ENCODE measurements at regions not wholly inside any gene's neighbourhood (a gene's known extent, or its start where the extent isn't known, plus 50 kb on each side); places are given as distances from the start of the nearest gene placed in this dataset.
A peak's percentile ranks its signal among the peaks of the same experiment; 100 is the strongest.

DNA sequence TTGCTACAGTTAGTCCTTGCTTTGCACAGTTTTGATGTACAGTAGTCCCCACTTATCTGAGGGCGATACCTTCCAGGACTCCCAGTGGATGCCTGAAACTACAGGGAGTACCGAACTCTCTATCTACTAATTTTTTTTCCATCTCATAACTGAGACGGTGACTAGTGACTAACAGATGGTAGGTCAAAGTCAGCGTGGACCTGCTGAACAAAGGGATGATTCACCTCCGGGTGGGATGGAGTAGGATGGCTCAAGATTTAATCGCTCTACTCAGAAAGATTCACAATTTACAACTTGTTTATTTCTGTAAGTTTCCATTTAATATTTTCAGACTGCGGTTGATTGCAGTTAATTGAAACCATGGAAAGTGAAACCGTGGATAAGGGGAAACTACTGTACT is 655.8 kb downstream of the ZNF674 start:
- Histone ChIP-seq H3K36me3 (ENCODE audit: control insufficient read depth in 2 of 2, insufficient read depth in 2 of 2, low read length in 1 of 2) (no peaks in the 10 kb centered on the region), H3K27me3 (ENCODE audit: control insufficient read depth in 2 of 2, insufficient read depth in 1 of 2, low read length in 1 of 2) (no peaks in the 10 kb centered on the region), H3K4me1 (ENCODE audit: control insufficient read depth in 2 of 2, insufficient read depth in 2 of 2, low read length in 2 of 2) (no peaks in the 10 kb centered on the region), H3K9me3 (ENCODE audit: control insufficient read depth in 2 of 2, insufficient read depth in 1 of 2, low read length in 1 of 2) (no peaks in the 10 kb centered on the region), H3K4me3 (ENCODE audit: low read length in 2 of 2) (no peak overlapping the region), H3K27ac (ENCODE audit: low read depth in 1 of 2, low read length in 1 of 2) (no peak overlapping the region)
- no peak for DNase-seq (ENCODE audit: low read depth in 6 of 9, low spot score in 9 of 9)
- 97% methylated on average over 8 of the region's 8 CpGs for WGBS

DNA sequence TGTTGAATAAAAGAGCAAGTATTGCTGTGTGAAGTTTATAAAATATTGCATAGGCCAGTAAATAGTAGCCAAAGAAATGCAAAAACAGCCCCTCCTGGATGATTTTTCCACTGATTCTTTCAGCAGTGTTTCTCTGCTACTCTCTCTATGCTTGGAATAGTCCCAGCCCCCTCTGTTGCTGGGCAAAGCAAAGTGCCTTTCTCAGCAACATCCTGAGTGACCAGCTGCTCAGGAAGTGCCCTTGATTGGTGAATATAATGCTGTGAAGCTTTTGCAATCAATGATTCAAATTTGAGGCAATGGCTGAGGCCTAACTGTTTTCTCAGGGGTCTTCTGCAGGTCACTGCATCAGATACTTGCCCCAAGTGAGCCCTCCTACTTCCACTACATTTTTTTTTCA is 656.7 kb downstream of the ZNF674 start:
- no peak overlapping the region for H3K27ac ChIP-seq (ENCODE audit: low read depth in 1 of 2, low read length in 1 of 2)
- H3K4me3 ChIP-seq (ENCODE audit: low read length in 2 of 2): no peak overlapping the region
- no peaks in the 10 kb centered on the region for H3K4me1 ChIP-seq (ENCODE audit: control insufficient read depth in 2 of 2, insufficient read depth in 2 of 2, low read length in 2 of 2)
- no peaks in the 10 kb centered on the region for H3K27me3 ChIP-seq (ENCODE audit: control insufficient read depth in 2 of 2, insufficient read depth in 1 of 2, low read length in 1 of 2)
- no peaks in the 10 kb centered on the region for H3K9me3 ChIP-seq (ENCODE audit: control insufficient read depth in 2 of 2, insufficient read depth in 1 of 2, low read length in 1 of 2)
- no peaks in the 10 kb centered on the region for H3K36me3 ChIP-seq (ENCODE audit: control insufficient read depth in 2 of 2, insufficient read depth in 2 of 2, low read length in 1 of 2)
- DNase-seq (ENCODE audit: low read depth in 6 of 9, low spot score in 9 of 9): no peak

DNA sequence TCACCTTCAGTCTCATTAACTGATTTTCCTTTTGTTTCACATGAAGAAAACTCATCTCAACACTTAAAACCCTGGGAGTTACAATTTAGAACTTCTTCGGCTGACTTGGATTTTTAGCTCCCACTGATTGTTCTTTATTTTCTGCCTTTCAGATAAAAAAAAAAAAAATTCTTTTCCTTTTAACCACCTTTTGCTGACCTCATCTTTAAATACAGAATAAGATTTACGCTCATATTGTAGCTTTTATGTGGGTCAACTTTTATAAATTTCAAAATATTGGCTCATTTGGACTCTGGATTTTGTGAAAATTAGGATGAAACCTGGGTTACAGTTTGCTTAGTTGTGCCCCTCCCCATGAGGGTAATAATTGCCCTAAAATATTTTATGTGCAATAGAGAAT is 659.3 kb downstream of the ZNF674 start:
- Histone ChIP-seq H3K9me3 (ENCODE audit: control insufficient read depth in 2 of 2, insufficient read depth in 1 of 2, low read length in 1 of 2) (no peaks in the 10 kb centered on the region), H3K36me3 (ENCODE audit: control insufficient read depth in 2 of 2, insufficient read depth in 2 of 2, low read length in 1 of 2) (no peaks in the 10 kb centered on the region), H3K4me3 (ENCODE audit: low read length in 2 of 2) (no peak overlapping the region), H3K27ac (ENCODE audit: low read depth in 1 of 2, low read length in 1 of 2) (no peak overlapping the region), H3K4me1 (ENCODE audit: control insufficient read depth in 2 of 2, insufficient read depth in 2 of 2, low read length in 2 of 2) (no peaks in the 10 kb centered on the region), H3K27me3 (ENCODE audit: control insufficient read depth in 2 of 2, insufficient read depth in 1 of 2, low read length in 1 of 2) (no peaks in the 10 kb centered on the region)
- WGBS: 98% methylated on average over 2 of the region's 2 CpGs
- no peak for DNase-seq (ENCODE audit: low read depth in 6 of 9, low spot score in 9 of 9)

DNA sequence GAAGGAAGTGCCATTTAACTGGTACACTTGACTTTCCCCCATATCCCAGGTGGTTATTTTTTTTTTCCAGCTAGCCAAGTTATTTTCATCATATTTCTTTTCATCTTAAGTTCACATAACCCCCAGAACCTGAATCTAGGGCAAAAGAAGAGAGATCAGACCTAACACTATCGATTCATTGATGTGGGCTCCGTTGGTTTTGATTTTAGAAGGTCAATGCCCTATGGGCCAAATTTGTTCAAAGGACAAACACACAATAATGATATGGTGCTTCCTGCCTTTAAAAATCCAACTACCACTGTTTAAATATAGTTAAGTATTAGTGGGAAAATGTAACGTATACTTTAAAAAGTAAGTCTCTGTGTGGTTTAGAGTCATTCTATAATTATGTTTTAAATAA is 665.7 kb downstream of the ZNF674 start:
- Histone ChIP-seq H3K4me3 (ENCODE audit: low read length in 2 of 2) (no peak overlapping the region), H3K27me3 (ENCODE audit: control insufficient read depth in 2 of 2, insufficient read depth in 1 of 2, low read length in 1 of 2) (no peaks in the 10 kb centered on the region), H3K9me3 (ENCODE audit: control insufficient read depth in 2 of 2, insufficient read depth in 1 of 2, low read length in 1 of 2) (no peaks in the 10 kb centered on the region), H3K27ac (ENCODE audit: low read depth in 1 of 2, low read length in 1 of 2) (no peak overlapping the region), H3K36me3 (ENCODE audit: control insufficient read depth in 2 of 2, insufficient read depth in 2 of 2, low read length in 1 of 2) (no peaks in the 10 kb centered on the region), H3K4me1 (ENCODE audit: control insufficient read depth in 2 of 2, insufficient read depth in 2 of 2, low read length in 2 of 2) (peaks cover 0 to 3% of the 10 kb centered on the region in 2 donors)
- DNase-seq (ENCODE audit: low read depth in 6 of 9, low spot score in 9 of 9): no peak
- over 99% methylated on average over 3 of the region's 3 CpGs for WGBS

DNA sequence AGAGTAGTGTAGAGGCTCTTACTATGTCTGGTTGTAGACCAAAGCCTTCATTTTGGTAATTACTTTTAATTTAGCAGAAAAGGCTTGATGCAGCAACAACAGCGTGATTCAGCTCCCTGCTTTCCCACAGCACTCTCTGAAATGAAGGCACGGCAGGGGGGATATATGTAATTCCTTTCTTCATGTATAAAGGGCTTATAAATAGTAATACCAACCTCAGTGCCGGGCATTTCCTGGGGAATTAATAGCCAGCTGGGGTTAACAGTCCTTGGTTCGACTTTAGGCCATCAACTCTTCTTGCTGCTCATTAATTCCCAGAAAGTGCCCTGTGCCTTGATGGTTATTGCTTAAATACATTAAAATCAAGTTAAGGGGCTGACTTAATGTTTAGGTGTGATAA is 669.0 kb downstream of the ZNF674 start:
- no peak for DNase-seq (ENCODE audit: low read depth in 6 of 9, low spot score in 9 of 9)
- Histone ChIP-seq H3K36me3 (ENCODE audit: control insufficient read depth in 2 of 2, insufficient read depth in 2 of 2, low read length in 1 of 2) (no peaks in the 10 kb centered on the region), H3K4me3 (ENCODE audit: low read length in 2 of 2) (no peak overlapping the region), H3K27me3 (ENCODE audit: control insufficient read depth in 2 of 2, insufficient read depth in 1 of 2, low read length in 1 of 2) (no peaks in the 10 kb centered on the region), H3K4me1 (ENCODE audit: control insufficient read depth in 2 of 2, insufficient read depth in 2 of 2, low read length in 2 of 2) (peaks cover 0 to 3% of the 10 kb centered on the region in 2 donors), H3K27ac (ENCODE audit: low read depth in 1 of 2, low read length in 1 of 2) (no peak overlapping the region), H3K9me3 (ENCODE audit: control insufficient read depth in 2 of 2, insufficient read depth in 1 of 2, low read length in 1 of 2) (no peaks in the 10 kb centered on the region)
- over 99% methylated on average over 4 of the region's 4 CpGs for WGBS

DNA sequence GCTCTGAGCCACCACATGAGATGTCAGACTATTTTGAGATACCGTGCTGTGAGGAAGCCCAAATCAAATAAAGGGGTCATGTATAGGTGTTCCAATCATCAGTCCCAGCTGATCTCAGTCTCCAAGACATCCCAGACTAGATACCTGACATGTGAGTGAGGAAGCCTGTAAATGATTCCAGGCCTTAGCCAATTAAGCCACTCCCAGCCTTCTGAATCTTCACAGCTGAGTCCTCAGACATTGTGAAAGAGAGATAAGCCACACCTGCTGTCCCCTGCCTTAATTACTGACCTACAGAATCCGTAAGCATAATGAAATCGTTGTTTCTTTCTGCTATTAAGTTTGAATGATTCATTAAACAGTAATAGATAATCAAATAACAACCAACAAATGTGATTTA is 671.4 kb downstream of the ZNF674 start:
- 95% methylated on average over 3 of the region's 3 CpGs for WGBS
- Histone ChIP-seq H3K27me3 (ENCODE audit: control insufficient read depth in 2 of 2, insufficient read depth in 1 of 2, low read length in 1 of 2) (no peaks in the 10 kb centered on the region), H3K9me3 (ENCODE audit: control insufficient read depth in 2 of 2, insufficient read depth in 1 of 2, low read length in 1 of 2) (no peaks in the 10 kb centered on the region), H3K4me3 (ENCODE audit: low read length in 2 of 2) (no peak overlapping the region), H3K36me3 (ENCODE audit: control insufficient read depth in 2 of 2, insufficient read depth in 2 of 2, low read length in 1 of 2) (no peaks in the 10 kb centered on the region), H3K4me1 (ENCODE audit: control insufficient read depth in 2 of 2, insufficient read depth in 2 of 2, low read length in 2 of 2) (no peaks in the 10 kb centered on the region), H3K27ac (ENCODE audit: low read depth in 1 of 2, low read length in 1 of 2) (no peak overlapping the region)
- DNase-seq (ENCODE audit: low read depth in 6 of 9, low spot score in 9 of 9): no peak

DNA sequence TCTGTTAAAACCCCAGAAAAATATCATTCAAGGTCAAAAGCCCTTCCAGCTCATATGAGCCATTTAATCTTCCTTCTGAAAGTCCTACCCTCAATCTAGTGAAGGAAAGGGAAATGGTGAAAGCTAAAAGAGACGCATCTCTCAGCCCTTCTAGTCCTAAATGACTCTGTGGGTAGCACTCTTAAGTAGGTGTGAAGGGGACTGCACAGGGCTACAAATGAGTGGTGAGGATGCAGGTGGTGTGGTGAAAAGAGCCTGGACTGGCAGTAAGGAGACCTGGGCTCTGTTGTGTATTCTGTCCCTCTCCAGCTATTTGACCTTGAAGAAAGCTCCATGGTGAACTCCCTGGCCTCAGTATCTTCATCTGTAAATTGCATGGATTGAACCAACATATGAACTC is 671.8 kb upstream of the DIPK2B start:
- Histone ChIP-seq H3K4me1 (ENCODE audit: control insufficient read depth in 2 of 2, insufficient read depth in 2 of 2, low read length in 2 of 2) (no peaks in the 10 kb centered on the region), H3K27me3 (ENCODE audit: control insufficient read depth in 2 of 2, insufficient read depth in 1 of 2, low read length in 1 of 2) (no peaks in the 10 kb centered on the region), H3K4me3 (ENCODE audit: low read length in 2 of 2) (no peak overlapping the region), H3K27ac (ENCODE audit: low read depth in 1 of 2, low read length in 1 of 2) (no peak overlapping the region), H3K9me3 (ENCODE audit: control insufficient read depth in 2 of 2, insufficient read depth in 1 of 2, low read length in 1 of 2) (no peaks in the 10 kb centered on the region), H3K36me3 (ENCODE audit: control insufficient read depth in 2 of 2, insufficient read depth in 2 of 2, low read length in 1 of 2) (no peaks in the 10 kb centered on the region)
- DNase-seq (ENCODE audit: low read depth in 6 of 9, low spot score in 9 of 9): no peak
- 83% methylated on average over 1 of the region's 1 CpG for WGBS

DNA sequence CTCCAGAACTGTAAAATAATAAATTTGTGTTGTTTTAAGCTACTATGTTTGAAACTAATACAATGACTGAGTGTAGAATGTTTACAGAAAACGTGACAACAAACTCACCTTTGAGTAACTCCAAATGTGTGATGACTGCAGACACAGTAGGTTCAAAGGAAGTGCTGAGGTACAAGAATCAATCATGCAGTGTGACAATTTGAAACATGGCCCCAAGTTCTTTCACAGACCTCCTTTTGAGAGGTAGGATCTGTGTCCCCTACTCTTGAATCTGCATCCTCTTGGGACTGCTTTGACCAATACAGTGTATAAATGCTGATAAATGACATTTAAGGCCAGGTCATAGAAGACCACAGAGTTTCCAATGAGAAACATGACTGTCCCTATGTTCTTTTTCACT is 667.7 kb upstream of the DIPK2B start:
- WGBS: 84% methylated on average over 1 of the region's 1 CpG
- Histone ChIP-seq H3K4me1 (ENCODE audit: control insufficient read depth in 2 of 2, insufficient read depth in 2 of 2, low read length in 2 of 2) (no peaks in the 10 kb centered on the region), H3K27ac (ENCODE audit: low read depth in 1 of 2, low read length in 1 of 2) (no peak overlapping the region), H3K36me3 (ENCODE audit: control insufficient read depth in 2 of 2, insufficient read depth in 2 of 2, low read length in 1 of 2) (no peaks in the 10 kb centered on the region), H3K9me3 (ENCODE audit: control insufficient read depth in 2 of 2, insufficient read depth in 1 of 2, low read length in 1 of 2) (no peaks in the 10 kb centered on the region), H3K4me3 (ENCODE audit: low read length in 2 of 2) (no peak overlapping the region), H3K27me3 (ENCODE audit: control insufficient read depth in 2 of 2, insufficient read depth in 1 of 2, low read length in 1 of 2) (no peaks in the 10 kb centered on the region)
- no peak for DNase-seq (ENCODE audit: low read depth in 6 of 9, low spot score in 9 of 9)

DNA sequence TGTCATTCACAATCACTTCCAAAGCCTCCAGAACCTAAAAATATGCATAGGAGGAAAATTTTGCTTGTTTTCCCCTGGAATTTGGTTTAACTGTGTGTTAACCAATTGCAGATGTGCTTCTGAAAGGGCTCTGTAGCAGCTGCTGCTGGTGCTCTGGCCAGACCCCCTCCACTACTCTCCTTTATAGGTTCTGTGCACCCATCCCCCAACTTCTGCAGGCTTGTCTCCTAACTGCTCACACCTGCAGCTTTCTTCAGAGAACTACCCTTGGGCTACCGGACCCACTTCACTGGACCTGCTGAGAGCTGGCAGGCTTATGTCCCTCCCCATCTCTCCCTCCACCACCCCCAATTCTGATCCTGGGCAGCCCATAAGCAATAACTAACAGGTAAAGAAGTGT is 662.1 kb upstream of the DIPK2B start:
- Histone ChIP-seq H3K36me3 (ENCODE audit: control insufficient read depth in 2 of 2, insufficient read depth in 2 of 2, low read length in 1 of 2) (no peaks in the 10 kb centered on the region), H3K27ac (ENCODE audit: low read depth in 1 of 2, low read length in 1 of 2) (no peak overlapping the region), H3K4me3 (ENCODE audit: low read length in 2 of 2) (no peak overlapping the region), H3K9me3 (ENCODE audit: control insufficient read depth in 2 of 2, insufficient read depth in 1 of 2, low read length in 1 of 2) (no peaks in the 10 kb centered on the region), H3K27me3 (ENCODE audit: control insufficient read depth in 2 of 2, insufficient read depth in 1 of 2, low read length in 1 of 2) (no peaks in the 10 kb centered on the region), H3K4me1 (ENCODE audit: control insufficient read depth in 2 of 2, insufficient read depth in 2 of 2, low read length in 2 of 2) (peaks cover 0 to 4% of the 10 kb centered on the region in 2 donors)
- peak in 1 of 9 donors; percentile 21 for DNase-seq (ENCODE audit: low read depth in 6 of 9, low spot score in 9 of 9)
- WGBS: 7% methylated on average over 1 of the region's 1 CpG

DNA sequence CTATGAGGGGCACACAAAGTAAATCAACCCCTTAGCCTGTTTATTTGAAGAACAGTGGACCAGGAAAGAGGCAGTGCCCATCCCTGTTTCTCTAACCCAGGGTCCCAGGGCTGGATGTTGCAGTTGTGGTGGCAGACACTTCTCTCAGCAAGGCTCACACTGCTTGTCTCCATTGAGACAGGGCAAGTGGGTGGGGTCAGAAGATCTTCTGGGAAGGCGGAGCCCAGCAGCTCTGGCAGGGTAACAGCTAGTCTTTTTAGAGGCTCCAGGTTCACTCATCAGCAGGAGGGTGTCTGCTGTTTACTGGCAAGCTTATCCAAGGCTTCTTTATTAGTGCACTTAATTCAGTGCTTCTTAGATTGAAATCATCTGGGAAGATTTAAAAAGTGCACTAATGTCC is 659.8 kb upstream of the DIPK2B start:
- 95% methylated on average over 1 of the region's 1 CpG for WGBS
- H3K36me3 ChIP-seq (ENCODE audit: control insufficient read depth in 2 of 2, insufficient read depth in 2 of 2, low read length in 1 of 2): no peaks in the 10 kb centered on the region

More for the DNA sequence above, 659.8 kb upstream of the DIPK2B start:
- Histone ChIP-seq H3K4me3 (ENCODE audit: low read length in 2 of 2) (no peak overlapping the region), H3K4me1 (ENCODE audit: control insufficient read depth in 2 of 2, insufficient read depth in 2 of 2, low read length in 2 of 2) (peaks cover 0 to 4% of the 10 kb centered on the region in 2 donors), H3K27ac (ENCODE audit: low read depth in 1 of 2, low read length in 1 of 2) (no peak overlapping the region), H3K9me3 (ENCODE audit: control insufficient read depth in 2 of 2, insufficient read depth in 1 of 2, low read length in 1 of 2) (no peaks in the 10 kb centered on the region), H3K27me3 (ENCODE audit: control insufficient read depth in 2 of 2, insufficient read depth in 1 of 2, low read length in 1 of 2) (no peaks in the 10 kb centered on the region)
- DNase-seq (ENCODE audit: low read depth in 6 of 9, low spot score in 9 of 9): no peak

Measured in thymus (tissue), 11 donors.